ENCODE measurements at regions not wholly inside any gene's neighbourhood (a gene's known extent, or its start where the extent isn't known, plus 50 kb on each side); places are given as distances from the start of the nearest gene placed in this dataset.
"Not testable (repeated sequence)": the region's sequence is repeated elsewhere in the genome, so short reads cannot be mapped to it uniquely, and the experiment has no call there.

DNA sequence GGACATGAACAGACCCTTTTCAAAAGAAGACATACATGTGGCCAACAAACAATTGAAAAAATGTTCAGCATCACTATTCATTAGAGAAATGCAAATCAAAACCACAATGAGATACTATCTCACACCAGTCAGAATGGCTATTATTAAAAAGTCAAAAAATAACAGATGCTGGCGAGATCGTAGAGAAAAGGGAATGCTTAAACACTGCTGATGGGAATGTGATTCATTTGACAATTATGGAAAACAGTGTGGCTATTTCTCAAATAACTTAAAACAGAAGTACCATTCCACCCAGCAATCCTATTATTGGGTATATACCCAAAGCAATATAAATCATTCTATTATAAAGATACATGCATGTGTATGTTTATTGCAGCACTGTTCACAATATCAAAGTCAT is 281.8 kb upstream of the CDH5 start:
- TF ChIP-seq, protein P1, sequence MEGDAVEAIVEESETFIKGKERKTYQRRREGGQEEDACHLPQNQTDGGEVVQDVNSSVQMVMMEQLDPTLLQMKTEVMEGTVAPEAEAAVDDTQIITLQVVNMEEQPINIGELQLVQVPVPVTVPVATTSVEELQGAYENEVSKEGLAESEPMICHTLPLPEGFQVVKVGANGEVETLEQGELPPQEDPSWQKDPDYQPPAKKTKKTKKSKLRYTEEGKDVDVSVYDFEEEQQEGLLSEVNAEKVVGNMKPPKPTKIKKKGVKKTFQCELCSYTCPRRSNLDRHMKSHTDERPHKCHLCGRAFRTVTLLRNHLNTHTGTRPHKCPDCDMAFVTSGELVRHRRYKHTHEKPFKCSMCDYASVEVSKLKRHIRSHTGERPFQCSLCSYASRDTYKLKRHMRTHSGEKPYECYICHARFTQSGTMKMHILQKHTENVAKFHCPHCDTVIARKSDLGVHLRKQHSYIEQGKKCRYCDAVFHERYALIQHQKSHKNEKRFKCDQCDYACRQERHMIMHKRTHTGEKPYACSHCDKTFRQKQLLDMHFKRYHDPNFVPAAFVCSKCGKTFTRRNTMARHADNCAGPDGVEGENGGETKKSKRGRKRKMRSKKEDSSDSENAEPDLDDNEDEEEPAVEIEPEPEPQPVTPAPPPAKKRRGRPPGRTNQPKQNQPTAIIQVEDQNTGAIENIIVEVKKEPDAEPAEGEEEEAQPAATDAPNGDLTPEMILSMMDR (IDR thresholded peaks at IDR 0.05) = not testable (repeated sequence)
- not testable (repeated sequence) for TF ChIP-seq POLR2AphosphoS5 (IDR thresholded peaks at IDR 0.05; ENCODE audit: insufficient read depth in 1 of 2, low read depth in 1 of 2)
